Trophoblast cell (in vitro differentiated cells and primary cell): ENCODE measurements at regions not wholly inside any gene's neighbourhood (a gene's known extent, or its start where the extent isn't known, plus 50 kb on each side); places are given as distances from the start of the nearest gene placed in this dataset.

Source experiments
- DNase-seq, 2 donors: peaks; one replicate each; pipeline ENCODE4 v3.0.0-alpha.2; 2016
- H2AFZ ChIP-seq: 2 replicates; pipeline ENCODE4 v1.6.1; 2013; ENCODE audit warnings: low read length, moderate library complexity, mild to moderate bottlenecking; ENCODE audit not compliant: insufficient read depth, poor library complexity
- H2AK5ac ChIP-seq: 2 replicates; pipeline ENCODE4 v1.6.1; 2013; ENCODE audit warnings: mild to moderate bottlenecking, low read length
- H2BK120ac ChIP-seq: 2 replicates; pipeline ENCODE4 v1.6.1; 2013; ENCODE audit warnings: low read length, mild to moderate bottlenecking, moderate library complexity; ENCODE audit not compliant: insufficient read depth, poor library complexity
- H2BK12ac ChIP-seq: 2 replicates; pipeline ENCODE4 v1.6.1; 2013; ENCODE audit warnings: mild to moderate bottlenecking, low read length, moderate library complexity
- H2BK5ac ChIP-seq: 2 replicates; pipeline ENCODE4 v1.6.1; 2013; ENCODE audit warnings: low read length, low read depth, moderate library complexity, mild to moderate bottlenecking; ENCODE audit not compliant: poor library complexity
- H3K14ac ChIP-seq: 2 replicates; pipeline ENCODE4 v1.6.1; 2013; ENCODE audit warnings: mild to moderate bottlenecking, low read length
- H3K18ac ChIP-seq: 2 replicates; pipeline ENCODE4 v1.6.1; 2013; ENCODE audit warnings: mild to moderate bottlenecking, low read length
- H3K23ac ChIP-seq: 2 replicates; pipeline ENCODE4 v1.6.1; 2013; ENCODE audit warnings: low read length
- H3K27ac ChIP-seq: 2 replicates; pipeline ENCODE4 v1.5.1; 2013; ENCODE audit warnings: low read depth, mild to moderate bottlenecking, inconsistent platforms, low read length, moderate library complexity
- H3K27me3 ChIP-seq: 2 replicates; pipeline ENCODE4 v1.6.1; 2013; ENCODE audit warnings: inconsistent platforms, mild to moderate bottlenecking, low read length, moderate library complexity; ENCODE audit not compliant: insufficient read depth
- H3K36me3 ChIP-seq, 2 experiments: 1 replicate in 1 of 2; 2 replicates in 1 of 2; pipeline ENCODE4 v1.6.1; 2013; ENCODE audit warnings: low read length in 2 of 2, mild to moderate bottlenecking in 2 of 2, moderate library complexity in 1 of 2; ENCODE audit not compliant: insufficient read depth in 2 of 2, control insufficient read depth in 1 of 2
- H3K4ac ChIP-seq: 2 replicates; pipeline ENCODE4 v1.6.1; 2013; ENCODE audit warnings: low read depth, mild to moderate bottlenecking, low read length, moderate library complexity
- H3K4me1 ChIP-seq, 2 experiments: 1 replicate in 1 of 2; 2 replicates in 1 of 2; pipeline ENCODE4 v1.6.1; 2013; ENCODE audit warnings: low read length in 2 of 2, mild to moderate bottlenecking in 2 of 2, moderate library complexity in 1 of 2; ENCODE audit not compliant: insufficient read depth in 2 of 2, control insufficient read depth in 1 of 2
- H3K4me2 ChIP-seq: 2 replicates; pipeline ENCODE4 v1.6.1; 2013; ENCODE audit warnings: inconsistent platforms, mild to moderate bottlenecking, low read length, moderate library complexity
- H3K4me3 ChIP-seq: 2 replicates; pipeline ENCODE4 v1.5.1; 2013; ENCODE audit warnings: mild to moderate bottlenecking, low read depth, low read length, inconsistent platforms
- H3K79me1 ChIP-seq: one replicate; pipeline ENCODE4 v1.6.1; 2013; ENCODE audit warnings: low read length
- H3K79me2 ChIP-seq: 2 replicates; pipeline ENCODE4 v1.6.1; 2013; ENCODE audit warnings: low read length, mild to moderate bottlenecking; ENCODE audit not compliant: control insufficient read depth, insufficient read depth, poor library complexity
- H3K9ac ChIP-seq: 2 replicates; pipeline ENCODE4 v1.6.1; 2013; ENCODE audit warnings: mild to moderate bottlenecking, low read length
- H3K9me3 ChIP-seq: 2 replicates; pipeline ENCODE4 v1.6.1; 2013; ENCODE audit warnings: low read depth, mild to moderate bottlenecking, control low read depth, inconsistent platforms, low read length; ENCODE audit not compliant: insufficient read depth
- H4K12ac ChIP-seq: 2 replicates; pipeline ENCODE4 v1.6.1; 2013; ENCODE audit warnings: low read depth, mild to moderate bottlenecking, low read length, moderate library complexity
- H4K8ac ChIP-seq: 2 replicates; pipeline ENCODE4 v1.6.1; 2013; ENCODE audit warnings: low read depth, mild to moderate bottlenecking, low read length, moderate library complexity
- H4K91ac ChIP-seq: one replicate; pipeline ENCODE4 v1.6.1; 2013; ENCODE audit warnings: low read depth, mild to moderate bottlenecking, low read length, moderate library complexity
- WGBS: extraction: QIAGEN DNeasy Blood & Tissue Kit; methylation state at CpG from one replicate; pipeline ENCODE4 v1.1.7; 2013; ENCODE audit warnings: missing lambda C conversion rate; ENCODE audit not compliant: insufficient read length, insufficient coverage; ENCODE audit errors: extremely low coverage; 5-methylcytosine and 5-hydroxymethylcytosine counted together

- Histone ChIP-seq H3K14ac (no peak overlapping the region), H4K91ac (no peak overlapping the region), H3K4ac (no peak overlapping the region), H3K27ac (no peak overlapping the region), H3K27me3 (no peaks in the 10 kb centered on the region), H2BK12ac (no peak overlapping the region), H3K4me2 (no peak overlapping the region), H2AK5ac (no peak overlapping the region), H2AFZ (no peak overlapping the region), H3K18ac (no peak overlapping the region), H3K23ac (no peak overlapping the region), H4K12ac (no peak overlapping the region), H3K4me3 (no peak overlapping the region), H2BK5ac (no peak overlapping the region), H3K79me1 (no peaks in the 10 kb centered on the region), H3K36me3 (no peaks in the 10 kb centered on the region), H3K4me1 (no peaks in the 10 kb centered on the region), H2BK120ac (no peak overlapping the region), H3K9me3 (no peaks in the 10 kb centered on the region), H3K79me2 (no peaks in the 10 kb centered on the region), H4K8ac (no peak overlapping the region), H3K9ac (no peak overlapping the region)
- no CpG with 5 or more reads among the region's 1 CpG for WGBS
- DNase-seq, result no peak
Measured at GRCh38 chr12:28604240-28604639, 414.0 kb downstream of the CCDC91 start.

GRCh38 chr12:28606967-28607557 lies 416.8 kb downstream of the CCDC91 start:
- H3K14ac ChIP-seq, result no peak overlapping the region
- H3K23ac ChIP-seq, result no peak overlapping the region
- no peak overlapping the region for H2BK12ac ChIP-seq
- DNase-seq, result no peak
- H4K91ac ChIP-seq, result no peak overlapping the region
- H3K79me2 ChIP-seq, result no peaks in the 10 kb centered on the region
- H3K79me1 ChIP-seq, result no peaks in the 10 kb centered on the region
- H3K36me3 ChIP-seq, result no peaks in the 10 kb centered on the region
- no peak overlapping the region for H4K12ac ChIP-seq
- H3K27me3 ChIP-seq, result no peaks in the 10 kb centered on the region
- H3K4me2 ChIP-seq, result no peak overlapping the region
- no peaks in the 10 kb centered on the region for H3K9me3 ChIP-seq
- H2AK5ac ChIP-seq, result no peak overlapping the region
- no CpG with 5 or more reads among the region's 1 CpG for WGBS
- H3K9ac ChIP-seq, result no peak overlapping the region
- no peaks in the 10 kb centered on the region for H3K4me1 ChIP-seq
- no peak overlapping the region for H4K8ac ChIP-seq
- H2AFZ ChIP-seq, result no peak overlapping the region
- no peak overlapping the region for H2BK5ac ChIP-seq
- H3K4ac ChIP-seq, result no peak overlapping the region
- no peak overlapping the region for H3K18ac ChIP-seq
- H3K27ac ChIP-seq, result no peak overlapping the region
- H2BK120ac ChIP-seq, result no peak overlapping the region
- H3K4me3 ChIP-seq, result no peak overlapping the region

DNA sequence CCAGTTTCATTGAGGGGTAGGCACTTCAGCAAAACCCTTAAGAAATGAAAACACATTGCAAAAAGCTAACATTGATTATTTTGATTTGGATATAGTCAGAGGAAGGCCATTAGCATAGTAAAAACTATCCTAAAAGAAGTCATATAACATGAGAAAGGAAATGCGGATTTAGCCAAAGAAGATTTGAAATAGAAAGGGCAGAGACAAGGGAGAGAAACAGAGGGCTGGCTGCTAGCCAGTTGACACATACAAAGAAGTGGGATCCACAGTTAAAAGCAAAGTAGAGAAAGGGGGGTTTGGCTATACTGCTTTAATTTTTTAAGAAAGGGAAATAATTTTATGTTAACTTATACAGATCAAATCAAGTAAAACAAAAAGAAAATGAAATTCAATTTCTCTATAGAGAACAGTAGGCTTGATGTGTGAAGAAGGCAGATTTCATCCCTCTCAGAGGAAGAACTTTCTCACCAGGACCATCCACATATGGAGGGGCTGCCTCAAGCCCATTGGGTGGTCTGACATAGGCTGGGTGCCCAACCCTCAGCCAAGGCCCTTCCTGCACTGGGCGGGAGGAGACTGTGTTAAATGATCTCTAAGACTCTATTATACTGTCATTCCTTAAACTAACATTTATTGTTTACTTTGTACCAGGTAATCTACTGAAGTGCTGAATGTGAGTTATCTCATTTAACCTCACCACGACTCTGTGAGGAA lies 420.3 kb downstream of the CCDC91 start:
- Histone ChIP-seq H3K79me1 (no peaks in the 10 kb centered on the region), H2BK12ac (no peak overlapping the region), H3K18ac (no peak overlapping the region), H3K14ac (no peak overlapping the region), H2BK5ac (no peak overlapping the region), H2AFZ (no peak overlapping the region), H4K91ac (no peak overlapping the region), H2BK120ac (no peak overlapping the region), H3K27me3 (no peaks in the 10 kb centered on the region), H3K9ac (no peak overlapping the region), H3K79me2 (no peaks in the 10 kb centered on the region), H3K4me1 (no peaks in the 10 kb centered on the region), H3K4ac (no peak overlapping the region), H3K36me3 (no peaks in the 10 kb centered on the region), H3K9me3 (no peaks in the 10 kb centered on the region), H4K12ac (no peak overlapping the region), H2AK5ac (no peak overlapping the region), H3K4me2 (no peak overlapping the region), H3K23ac (no peak overlapping the region), H3K4me3 (no peak overlapping the region), H3K27ac (no peak overlapping the region), H4K8ac (no peak overlapping the region)
- DNase-seq, result no peak
- no CpG with 5 or more reads among the region's 3 CpGs for WGBS

GRCh38 chr12:28611115-28611435 lies 420.8 kb downstream of the CCDC91 start:
- Histone ChIP-seq H3K79me1 (no peaks in the 10 kb centered on the region), H3K79me2 (no peaks in the 10 kb centered on the region), H3K36me3 (no peaks in the 10 kb centered on the region), H2BK5ac (no peak overlapping the region), H2AK5ac (no peak overlapping the region), H4K12ac (no peak overlapping the region), H3K4me1 (no peaks in the 10 kb centered on the region), H3K18ac (no peak overlapping the region), H3K4me2 (no peak overlapping the region), H3K14ac (no peak overlapping the region), H3K27ac (no peak overlapping the region), H2AFZ (no peak overlapping the region), H3K4ac (no peak overlapping the region), H3K9me3 (no peaks in the 10 kb centered on the region), H3K27me3 (no peaks in the 10 kb centered on the region), H4K91ac (no peak overlapping the region), H3K23ac (no peak overlapping the region), H2BK12ac (no peak overlapping the region), H3K9ac (no peak overlapping the region), H4K8ac (no peak overlapping the region), H3K4me3 (no peak overlapping the region), H2BK120ac (no peak overlapping the region)
- no peak for DNase-seq
